Cerebellar cortex (tissue), 1 donor: ENCODE measurements at regions not wholly inside any gene's neighbourhood (a gene's known extent, or its start where the extent isn't known, plus 50 kb on each side); places are given as distances from the start of the nearest gene placed in this dataset.

Experiments
- DNase-seq: peaks from one replicate; pipeline ENCODE4 v3.0.0-alpha.2; 2015; ENCODE audit warnings: low spot score

- DNase-seq, result no peak
Observed at GRCh38 chr20:51266353-51266752, 243.4 kb upstream of the KCNG1 start.

DNA sequence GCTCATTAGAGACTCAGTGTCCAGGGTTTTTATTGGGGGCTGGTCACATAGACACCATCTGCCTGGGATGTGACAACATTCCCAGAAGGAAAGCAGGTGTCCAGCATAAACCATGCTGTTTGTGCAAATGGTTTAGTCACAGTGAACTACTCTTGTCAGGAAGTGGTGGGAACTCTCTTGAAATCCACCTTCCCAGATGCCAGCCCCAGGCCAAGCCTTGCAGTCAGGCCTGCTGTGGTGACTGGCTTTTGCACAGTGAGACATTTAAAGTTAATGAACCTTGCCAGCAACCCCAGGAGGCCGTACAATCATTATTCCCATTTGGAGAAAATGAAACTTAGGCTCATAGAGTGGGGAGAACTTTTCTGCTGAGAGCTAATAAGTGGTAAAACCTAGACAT, 242.5 kb upstream of the KCNG1 start:
- no peak for DNase-seq

GRCh38 chr20:51262240-51262639, 239.3 kb upstream of the KCNG1 start:
- DNase-seq, result no peak

GRCh38 chr20:51259455-51259854, 236.5 kb upstream of the KCNG1 start:
- no peak for DNase-seq

DNA sequence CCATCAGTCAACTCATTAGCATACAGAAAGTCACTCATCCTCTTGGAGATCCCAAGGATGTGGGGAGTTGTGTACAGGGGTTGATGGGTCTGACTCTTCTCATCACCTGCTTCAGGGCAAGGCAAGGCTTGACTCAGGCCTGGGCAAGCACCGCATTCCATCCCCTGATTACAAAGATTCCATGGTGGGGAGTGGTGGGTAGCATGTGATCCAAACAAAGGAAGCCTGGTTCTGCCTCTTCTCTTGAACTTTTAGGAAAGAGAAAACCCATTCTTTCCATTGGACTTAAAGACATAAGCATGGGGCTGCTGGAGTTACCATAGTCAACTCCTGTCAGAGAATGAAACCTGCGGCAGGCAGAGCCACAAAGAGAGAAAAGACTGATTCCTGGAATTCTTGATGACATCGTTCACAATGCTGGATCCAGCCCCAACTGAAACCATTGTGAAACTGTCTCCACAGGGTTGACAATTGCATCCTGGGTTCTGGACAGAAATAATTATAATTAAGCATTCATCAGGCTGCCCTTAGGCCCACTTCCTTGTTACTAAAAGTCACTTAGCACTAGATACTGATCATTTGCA, 235.8 kb upstream of the KCNG1 start:
- no peak for DNase-seq

GRCh38 chr20:51255417-51255816, 232.5 kb upstream of the KCNG1 start:
- no peak for DNase-seq

GRCh38 chr20:51253280-51253679, 230.4 kb upstream of the KCNG1 start:
- no peak for DNase-seq

DNA sequence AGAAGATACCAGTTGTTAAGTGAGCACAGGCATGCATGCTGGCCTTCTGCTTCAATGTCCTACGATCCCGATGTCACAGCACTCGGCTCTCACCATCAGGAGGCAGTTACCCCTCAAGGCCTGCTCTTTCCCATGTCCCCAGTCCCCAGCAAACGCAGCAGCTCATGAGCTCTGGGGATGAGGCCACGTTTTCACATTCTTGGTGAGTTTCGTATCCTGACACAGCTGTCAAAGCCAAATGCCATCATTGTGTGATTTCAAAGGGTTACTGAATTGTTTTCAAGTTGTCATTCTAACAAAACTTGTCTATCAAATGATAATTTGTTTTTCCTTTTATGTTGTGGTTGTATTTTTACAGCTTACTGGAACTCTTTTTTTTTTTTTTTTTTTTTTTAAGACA, 226.9 kb upstream of the KCNG1 start:
- no peak for DNase-seq

DNA sequence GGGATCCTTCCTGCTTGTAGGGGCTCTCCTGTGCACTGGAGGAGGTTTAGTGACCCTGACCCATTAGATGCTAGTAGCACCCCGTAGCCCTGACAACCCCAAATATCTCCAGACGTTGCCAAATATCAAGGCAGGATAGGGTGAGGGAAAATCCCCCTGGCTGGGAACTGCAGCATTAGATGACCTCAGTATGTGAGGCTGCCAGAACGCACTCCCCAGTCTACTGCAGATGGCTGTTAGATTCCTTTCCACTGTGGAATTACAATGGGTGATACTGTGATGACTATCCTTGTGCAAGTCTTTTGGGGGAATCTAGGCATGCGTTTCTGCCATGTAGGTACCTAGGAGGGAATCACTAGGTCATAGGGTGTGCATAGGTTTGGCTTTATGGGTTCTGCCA, 226.3 kb upstream of the KCNG1 start:
- no peak for DNase-seq

GRCh38 chr20:51244466-51244865, 221.6 kb upstream of the KCNG1 start:
- no peak for DNase-seq

DNA sequence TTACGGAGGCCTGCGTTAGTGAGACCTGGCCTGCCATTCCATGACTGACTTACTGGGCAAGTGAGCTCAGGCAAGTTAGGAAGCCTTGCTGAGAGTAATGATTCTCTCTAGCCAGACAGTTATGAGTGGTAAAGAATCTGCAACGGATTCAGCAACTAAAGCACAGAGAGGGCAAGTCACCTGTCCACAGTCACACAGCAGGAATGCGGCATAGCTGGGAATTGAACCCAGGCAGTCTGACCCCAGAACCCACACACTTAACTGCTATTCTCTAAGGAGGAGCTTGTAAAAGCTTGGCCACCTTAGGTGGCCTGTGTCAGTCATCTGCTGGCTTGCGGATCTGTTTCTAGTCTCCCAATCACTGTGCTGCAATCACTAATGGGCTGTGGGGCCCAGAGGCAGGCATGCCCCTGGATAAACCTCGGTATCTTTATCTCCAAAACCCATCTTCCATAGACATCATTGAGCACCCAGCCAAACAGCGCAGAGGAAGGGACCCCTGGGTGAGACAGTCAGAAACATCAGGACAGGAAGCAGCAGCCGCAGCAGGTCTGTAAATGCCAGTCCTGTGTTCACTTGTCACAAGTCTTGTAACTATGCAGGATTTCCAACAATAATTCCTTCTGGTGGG, 215.9 kb upstream of the KCNG1 start:
- DNase-seq, result no peak

DNA sequence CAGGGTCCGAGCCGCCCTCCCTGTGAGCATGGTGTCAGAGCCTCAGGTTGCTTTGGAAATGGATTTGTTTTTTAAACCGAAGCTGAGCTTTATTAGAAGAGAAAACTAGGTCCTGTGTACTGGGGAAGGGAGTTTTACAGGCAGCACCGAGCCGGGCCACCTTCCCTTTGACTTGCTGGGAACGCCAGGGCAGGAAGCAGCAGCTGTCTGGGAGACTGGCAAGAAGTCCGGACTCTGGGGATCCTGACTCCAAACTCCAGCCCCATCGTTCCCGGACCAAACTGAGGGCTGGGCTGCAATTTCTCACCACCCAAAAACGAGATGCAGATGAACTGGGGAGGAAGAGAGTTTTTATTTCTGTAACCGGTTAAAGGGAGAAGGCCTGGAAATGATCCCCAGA, 214.9 kb upstream of the KCNG1 start:
- DNase-seq, result no peak

DNA sequence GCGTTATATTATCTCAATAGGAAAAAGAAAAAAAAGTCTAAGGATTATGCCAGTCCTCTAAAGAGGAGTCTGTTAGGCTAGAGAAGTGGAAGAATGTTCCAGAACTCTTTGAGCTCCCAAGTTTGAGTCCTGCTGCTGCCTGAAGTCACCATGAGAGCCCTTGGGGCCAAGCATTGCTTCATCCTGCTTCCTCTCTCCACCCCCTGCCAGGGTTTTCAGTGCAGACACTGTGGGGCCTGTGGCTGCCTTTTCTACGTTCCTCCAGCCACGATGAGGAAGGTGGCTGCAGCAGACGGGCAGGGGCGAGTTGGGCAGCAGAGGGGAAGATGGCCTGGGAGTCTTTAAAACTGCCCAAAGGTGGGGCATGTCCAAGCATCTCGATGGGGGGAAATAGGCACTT, 214.4 kb upstream of the KCNG1 start:
- no peak for DNase-seq

GRCh38 chr20:51236421-51236820, 213.5 kb upstream of the KCNG1 start:
- DNase-seq, result no peak

- DNase-seq, result no peak
Observed at GRCh38 chr20:51233345-51233744, 210.4 kb upstream of the KCNG1 start.

GRCh38 chr20:51230727-51231126, 207.8 kb upstream of the KCNG1 start:
- no peak for DNase-seq

GRCh38 chr20:51228763-51229162, 205.9 kb upstream of the KCNG1 start:
- DNase-seq, result no peak

- DNase-seq, result no peak
Observed at GRCh38 chr20:51227744-51228143, 204.8 kb upstream of the KCNG1 start.

DNA sequence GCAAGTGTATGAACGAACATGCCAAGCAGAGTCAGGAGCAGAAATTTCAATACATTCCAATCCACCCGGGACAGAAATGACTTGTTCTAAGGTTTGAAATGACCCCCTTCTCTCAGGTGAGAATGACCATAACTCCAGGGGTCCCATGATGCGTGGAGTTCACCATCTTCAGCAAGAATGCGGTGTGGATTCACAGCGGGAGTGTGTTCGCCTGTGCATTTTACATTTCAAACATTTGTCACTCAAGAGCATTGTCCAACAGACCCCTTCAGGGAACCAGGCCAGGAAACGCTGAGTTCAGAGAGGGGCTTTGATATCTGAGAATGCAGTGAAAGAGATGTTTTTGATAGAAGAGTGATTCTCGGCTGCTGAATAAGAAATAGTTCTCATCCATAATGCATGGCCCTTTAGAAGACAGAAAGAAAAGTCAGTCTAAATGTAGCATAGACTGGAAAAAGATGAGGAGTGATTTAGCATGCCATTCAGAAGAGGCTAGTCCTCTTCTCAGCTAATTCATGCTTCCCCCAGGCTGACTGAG, 200.3 kb upstream of the KCNG1 start:
- no peak for DNase-seq

- DNase-seq, result peak; percentile 43
Observed at GRCh38 chr20:51221791-51222408, 199.0 kb upstream of the KCNG1 start.

GRCh38 chr20:51221103-51221502, 198.2 kb upstream of the KCNG1 start:
- DNase-seq, result no peak

GRCh38 chr20:51220293-51220706, 197.4 kb upstream of the KCNG1 start:
- DNase-seq, result no peak

DNA sequence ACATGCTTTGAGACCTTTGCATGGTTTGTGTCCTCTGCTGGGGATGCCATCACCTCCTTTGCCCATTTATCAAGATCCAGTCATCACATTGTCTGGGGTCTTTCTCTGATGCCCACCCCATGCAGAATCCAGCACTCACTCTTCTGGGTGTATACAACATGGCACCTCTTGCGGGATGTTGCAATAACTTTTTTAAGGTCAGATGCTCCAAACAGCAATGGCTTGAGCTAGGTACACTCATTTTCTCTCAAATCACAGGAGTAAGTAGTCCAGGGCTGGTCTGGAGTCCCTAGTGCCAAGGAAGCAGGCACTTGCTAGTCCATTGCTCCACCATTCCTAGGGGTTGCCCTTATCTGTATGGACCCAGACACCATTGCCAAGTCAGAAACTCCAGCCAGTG, 196.6 kb upstream of the KCNG1 start:
- no peak for DNase-seq

- DNase-seq, result no peak
Observed at GRCh38 chr20:51218603-51219002, 195.7 kb upstream of the KCNG1 start.
